ENCODE measurements at regions not wholly inside any gene's neighbourhood (a gene's known extent, or its start where the extent isn't known, plus 50 kb on each side); places are given as distances from the start of the nearest gene placed in this dataset.

GRCh38 chr1:181173761-181174447 lies 85.4 kb downstream of the IER5 start:
- TF ChIP-seq CTCF (conservative IDR thresholded peaks at IDR 0.05; ENCODE audit: low read length) (no peak), EZH2phosphoT487 (IDR thresholded peaks at IDR 0.05; ENCODE audit: borderline replicate concordance, low read depth, low read length) (no peak)
